MM.1S (cell line): ENCODE measurements at regions not wholly inside any gene's neighbourhood (a gene's known extent, or its start where the extent isn't known, plus 50 kb on each side); places are given as distances from the start of the nearest gene placed in this dataset.

Experiments used
- DNase-seq: peaks from one replicate; pipeline ENCODE4 v3.0.0-alpha.2; 2015
- H2AFZ ChIP-seq: fragments of 300-600 bp; sonication (generic); 2 replicates; pipeline ENCODE4 v1.6.0; 2016; ENCODE audit warnings: antibody characterized with exemption, low read length
- H3F3A ChIP-seq: fragments of 300-600 bp; sonication (generic); 2 replicates; pipeline ENCODE4 v1.6.1; 2016; ENCODE audit warnings: mild to moderate bottlenecking, antibody characterized with exemption, low read length, moderate library complexity, mixed read lengths; ENCODE audit not compliant: insufficient read depth
- H3K27ac ChIP-seq: fragments of 300-600 bp; sonication (generic); 2 replicates; pipeline ENCODE4 v1.5.1; 2016; ENCODE audit warnings: mild to moderate bottlenecking, low read length
- H3K27me3 ChIP-seq: fragments of 300-600 bp; sonication (generic); replicated peaks from 2 replicates; pipeline ENCODE4 v1.6.0; 2016; ENCODE audit warnings: low read length; ENCODE audit not compliant: insufficient read depth
- H3K36me3 ChIP-seq: fragments of 300-600 bp; sonication (generic); replicated peaks from 2 replicates; pipeline ENCODE4 v1.6.1; 2016; ENCODE audit warnings: mild to moderate bottlenecking, low read length, mixed read lengths; ENCODE audit not compliant: insufficient read depth
- H3K4me1 ChIP-seq: fragments of 300-600 bp; sonication (generic); 2 replicates; pipeline ENCODE4 v1.6.1; 2016; ENCODE audit warnings: low read length, mixed read lengths
- H3K4me2 ChIP-seq: fragments of 300-600 bp; sonication (generic); 2 replicates; pipeline ENCODE4 v1.6.0; 2016; ENCODE audit warnings: low read depth, low read length
- H3K4me3 ChIP-seq: fragments of 300-600 bp; sonication (generic); 2 replicates; pipeline ENCODE4 v1.5.1; 2016; ENCODE audit warnings: low read length, mixed read lengths
- H3K79me2 ChIP-seq: fragments of 300-600 bp; sonication (generic); 2 replicates; pipeline ENCODE4 v1.6.1; 2016; ENCODE audit warnings: mixed run types, low read length, mixed read lengths
- H3K9ac ChIP-seq: fragments of 300-600 bp; sonication (generic); 2 replicates; pipeline ENCODE4 v1.6.1; 2016; ENCODE audit warnings: low read length, mixed read lengths
- H3K9me2 ChIP-seq: fragments of 300-600 bp; sonication (generic); replicated peaks from 2 replicates; pipeline ENCODE4 v1.6.1; 2016; ENCODE audit warnings: mild to moderate bottlenecking, low read length, mixed read lengths; ENCODE audit not compliant: insufficient read depth
- H3K9me3 ChIP-seq: fragments of 300-600 bp; sonication (generic); replicated peaks from 2 replicates; pipeline ENCODE4 v1.6.1; 2016; ENCODE audit warnings: mild to moderate bottlenecking, low read length, mixed read lengths; ENCODE audit not compliant: insufficient read depth
- H4K20me1 ChIP-seq: fragments of 300-600 bp; sonication (generic); 2 replicates; pipeline ENCODE4 v1.6.1; 2016; ENCODE audit warnings: mild to moderate bottlenecking, low read length, moderate library complexity, mixed read lengths; ENCODE audit not compliant: insufficient read depth
- EZH2 ChIP-seq: fragments of 300-600 bp; sonication (generic); optimal IDR thresholded peaks from 2 replicates; pipeline ENCODE3; 2017; ENCODE audit warnings: low read depth, mild to moderate bottlenecking, antibody characterized with exemption, low read length, mixed read lengths
- EZH2phosphoT487 ChIP-seq: fragments of 300-600 bp; sonication (generic); IDR thresholded peaks from 2 replicates; pipeline ENCODE4 v1.6.1; 2018; ENCODE audit warnings: antibody characterized with exemption, low read length
- TF ChIP-seq, protein P1 (sequence below): fragments of 300-600 bp; sonication (generic); IDR thresholded peaks from 2 replicates; pipeline ENCODE4 v1.5.1; 2016; ENCODE audit warnings: antibody characterized with exemption, low read length, mixed read lengths

DNA sequence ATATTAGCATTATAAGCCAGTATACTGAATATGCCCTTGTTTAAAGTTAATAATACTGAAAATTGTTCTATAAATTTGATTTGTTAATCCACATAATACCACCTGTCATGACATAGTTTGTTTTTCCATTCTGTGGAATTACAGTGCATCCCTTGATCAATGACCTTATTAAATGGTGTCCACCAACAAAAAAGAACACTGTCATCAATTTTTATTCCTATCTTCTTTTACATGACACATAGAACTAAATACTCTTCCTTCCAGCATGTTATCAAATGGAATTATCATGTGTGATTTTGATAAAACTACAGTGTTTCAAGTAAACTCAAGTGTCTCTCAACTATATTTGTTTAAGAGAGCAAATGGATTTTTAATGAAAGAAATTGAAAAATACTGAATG, 221.8 kb upstream of the MBL2 start:
- H3K27ac ChIP-seq = no peak overlapping the region
- H3K36me3 ChIP-seq = no peaks in the 10 kb centered on the region
- H3K4me3 ChIP-seq = no peak overlapping the region
- H3K9me3 ChIP-seq = no peaks in the 10 kb centered on the region
- no peaks in the 10 kb centered on the region for H3K79me2 ChIP-seq
- no peaks in the 10 kb centered on the region for H3K9me2 ChIP-seq
- H3K4me2 ChIP-seq = no peak overlapping the region
- H3K9ac ChIP-seq = no peak overlapping the region
- DNase-seq = no peak
- TF ChIP-seq, protein P1, sequence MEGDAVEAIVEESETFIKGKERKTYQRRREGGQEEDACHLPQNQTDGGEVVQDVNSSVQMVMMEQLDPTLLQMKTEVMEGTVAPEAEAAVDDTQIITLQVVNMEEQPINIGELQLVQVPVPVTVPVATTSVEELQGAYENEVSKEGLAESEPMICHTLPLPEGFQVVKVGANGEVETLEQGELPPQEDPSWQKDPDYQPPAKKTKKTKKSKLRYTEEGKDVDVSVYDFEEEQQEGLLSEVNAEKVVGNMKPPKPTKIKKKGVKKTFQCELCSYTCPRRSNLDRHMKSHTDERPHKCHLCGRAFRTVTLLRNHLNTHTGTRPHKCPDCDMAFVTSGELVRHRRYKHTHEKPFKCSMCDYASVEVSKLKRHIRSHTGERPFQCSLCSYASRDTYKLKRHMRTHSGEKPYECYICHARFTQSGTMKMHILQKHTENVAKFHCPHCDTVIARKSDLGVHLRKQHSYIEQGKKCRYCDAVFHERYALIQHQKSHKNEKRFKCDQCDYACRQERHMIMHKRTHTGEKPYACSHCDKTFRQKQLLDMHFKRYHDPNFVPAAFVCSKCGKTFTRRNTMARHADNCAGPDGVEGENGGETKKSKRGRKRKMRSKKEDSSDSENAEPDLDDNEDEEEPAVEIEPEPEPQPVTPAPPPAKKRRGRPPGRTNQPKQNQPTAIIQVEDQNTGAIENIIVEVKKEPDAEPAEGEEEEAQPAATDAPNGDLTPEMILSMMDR = no peak
- TF ChIP-seq EZH2 = no peak
- no peak for TF ChIP-seq EZH2phosphoT487
- H2AFZ ChIP-seq = no peak overlapping the region
- H3F3A ChIP-seq = no peaks in the 10 kb centered on the region
- no peaks in the 10 kb centered on the region for H4K20me1 ChIP-seq
- H3K4me1 ChIP-seq = no peaks in the 10 kb centered on the region
- H3K27me3 ChIP-seq = no peaks in the 10 kb centered on the region

DNA sequence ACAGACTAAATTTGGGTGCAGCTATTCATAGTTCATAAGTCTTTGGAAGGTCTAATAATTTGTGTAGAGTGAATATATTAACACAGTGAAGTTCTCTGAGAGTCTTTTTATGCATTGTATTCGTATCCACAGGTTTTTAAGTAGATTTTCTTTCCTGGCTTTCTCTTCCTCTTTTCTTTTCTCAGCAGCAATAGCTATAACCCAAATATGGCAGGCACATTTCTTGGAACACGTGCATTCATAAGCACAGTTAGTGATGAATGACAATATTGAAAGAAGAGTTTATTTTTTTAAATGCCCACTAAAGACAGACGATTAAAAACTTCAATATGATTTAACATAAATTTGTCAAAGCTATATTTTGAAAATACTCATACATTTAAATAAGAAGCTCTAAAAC, 220.5 kb upstream of the MBL2 start:
- no peaks in the 10 kb centered on the region for H3K79me2 ChIP-seq
- no peak overlapping the region for H3K4me2 ChIP-seq
- H3K9me2 ChIP-seq = no peaks in the 10 kb centered on the region
- no peak overlapping the region for H3K9ac ChIP-seq
- H2AFZ ChIP-seq = no peak overlapping the region
- H3K27me3 ChIP-seq = no peaks in the 10 kb centered on the region
- no peaks in the 10 kb centered on the region for H3K4me1 ChIP-seq
- no peak overlapping the region for H3K27ac ChIP-seq
- H3K4me3 ChIP-seq = no peak overlapping the region
- H3F3A ChIP-seq = no peaks in the 10 kb centered on the region
- DNase-seq = no peak
- no peaks in the 10 kb centered on the region for H3K36me3 ChIP-seq
- no peaks in the 10 kb centered on the region for H3K9me3 ChIP-seq
- H4K20me1 ChIP-seq = no peaks in the 10 kb centered on the region
- TF ChIP-seq, protein P1 = no peak
- TF ChIP-seq EZH2phosphoT487 = no peak
- TF ChIP-seq EZH2 = no peak

DNA sequence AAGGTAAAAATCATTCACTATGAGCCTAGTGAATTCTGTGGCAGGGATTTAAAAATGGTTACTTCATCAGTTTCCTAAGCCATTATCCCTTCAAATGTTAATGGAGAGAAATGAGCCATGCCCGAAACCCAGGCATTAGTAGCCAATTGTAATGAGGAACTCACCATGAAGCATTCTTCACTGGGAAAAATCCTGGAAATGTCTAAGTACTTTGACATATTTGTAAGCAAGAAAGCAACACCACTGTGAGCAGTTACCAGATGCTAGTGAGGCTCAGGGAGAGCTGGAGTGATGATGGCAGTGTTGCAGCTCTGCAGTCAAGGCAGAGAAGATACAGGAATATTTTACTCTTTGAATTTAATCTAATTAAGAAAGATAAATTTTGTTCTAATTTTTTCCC, 220.0 kb upstream of the MBL2 start:
- no peaks in the 10 kb centered on the region for H3K9me3 ChIP-seq
- DNase-seq = no peak
- H3K4me2 ChIP-seq = no peak overlapping the region
- H2AFZ ChIP-seq = no peak overlapping the region
- H3K27ac ChIP-seq = no peak overlapping the region
- no peaks in the 10 kb centered on the region for H3F3A ChIP-seq
- no peaks in the 10 kb centered on the region for H3K27me3 ChIP-seq
- no peaks in the 10 kb centered on the region for H3K79me2 ChIP-seq
- H4K20me1 ChIP-seq = no peaks in the 10 kb centered on the region
- H3K9ac ChIP-seq = no peak overlapping the region
- no peaks in the 10 kb centered on the region for H3K9me2 ChIP-seq
- no peak overlapping the region for H3K4me3 ChIP-seq
- no peaks in the 10 kb centered on the region for H3K36me3 ChIP-seq
- TF ChIP-seq, protein P1 = no peak
- TF ChIP-seq EZH2phosphoT487 = no peak
- no peak for TF ChIP-seq EZH2
- no peaks in the 10 kb centered on the region for H3K4me1 ChIP-seq

DNA sequence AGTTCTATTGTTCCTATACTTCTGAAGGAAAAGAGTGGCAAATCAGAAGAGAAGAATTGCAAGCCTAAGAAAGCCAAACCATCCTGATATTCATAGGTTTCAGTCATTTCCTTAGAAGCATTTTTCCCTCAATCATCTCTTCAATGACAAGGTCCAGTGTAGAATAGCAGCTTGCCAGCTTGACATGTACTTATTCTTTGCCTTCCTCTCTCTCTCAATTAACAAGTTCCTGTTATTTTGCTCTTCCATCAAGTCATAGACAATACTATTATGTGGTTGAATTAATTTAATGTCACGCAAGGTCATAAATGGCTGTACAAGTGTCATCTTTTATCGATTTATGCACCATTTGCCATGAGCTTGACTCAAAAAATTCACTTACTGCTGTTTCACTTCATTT, 216.3 kb upstream of the MBL2 start:
- Histone ChIP-seq H2AFZ (no peak overlapping the region), H3K4me3 (no peak overlapping the region), H3K79me2 (no peaks in the 10 kb centered on the region), H4K20me1 (no peaks in the 10 kb centered on the region), H3F3A (no peaks in the 10 kb centered on the region), H3K9me2 (no peaks in the 10 kb centered on the region), H3K27ac (no peak overlapping the region), H3K9me3 (no peaks in the 10 kb centered on the region), H3K9ac (no peak overlapping the region), H3K36me3 (no peaks in the 10 kb centered on the region), H3K27me3 (no peaks in the 10 kb centered on the region), H3K4me1 (no peaks in the 10 kb centered on the region), H3K4me2 (no peak overlapping the region)
- no peak for DNase-seq
- TF ChIP-seq EZH2 (no peak), EZH2phosphoT487 (no peak)
- TF ChIP-seq, protein P1 = no peak
